GM19328 (cell line): ENCODE measurements at regions not wholly inside any gene's neighbourhood (a gene's known extent, or its start where the extent isn't known, plus 50 kb on each side); places are given as distances from the start of the nearest gene placed in this dataset.
"Not testable (repeated sequence)": the region's sequence is repeated elsewhere in the genome, so short reads cannot be mapped to it uniquely, and the experiment has no call there.

ENCODE experiments used
- ATAC-seq: cut with Tn5 transposase; IDR thresholded peaks from one replicate; pipeline ENCODE4 v1.9.1; 2021; ENCODE audit warnings: mild to moderate bottlenecking, moderate library complexity; ENCODE audit not compliant: unreplicated experiment

- ATAC-seq: no peak
Observed at GRCh38 chr7:65317372-65317771, 56.3 kb upstream of the ZNF92 start.

GRCh38 chr7:65310761-65311160 is 62.9 kb upstream of the ZNF92 start:
- no peak for ATAC-seq

DNA sequence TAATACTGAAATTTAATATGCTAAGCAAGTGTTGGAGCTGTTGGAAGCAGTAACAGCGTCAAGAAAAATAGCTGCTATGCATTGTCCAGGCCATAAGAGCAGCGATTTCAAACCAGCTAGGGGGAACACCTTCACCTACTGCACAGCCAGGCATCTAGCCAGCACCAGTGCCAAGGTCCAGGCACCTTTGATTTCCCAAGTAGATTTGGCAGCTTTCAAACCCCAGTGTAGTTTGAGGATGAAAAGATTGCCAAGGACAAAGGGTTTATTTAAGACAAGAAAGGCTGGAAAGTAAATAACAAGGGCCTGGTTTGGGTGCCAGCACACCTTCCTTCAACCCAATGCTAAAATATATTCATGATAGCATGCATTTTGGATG is 65.4 kb upstream of the ZNF92 start:
- ATAC-seq: no peak

GRCh38 chr7:65307651-65308299 is 65.9 kb upstream of the ZNF92 start:
- ATAC-seq: no peak

- ATAC-seq: no peak
Observed at GRCh38 chr7:65304175-65304574, 69.5 kb upstream of the ZNF92 start.

GRCh38 chr7:65302883-65303282 is 70.8 kb upstream of the ZNF92 start:
- ATAC-seq: no peak

- ATAC-seq: no peak
Observed at GRCh38 chr7:65301007-65301406, 72.6 kb upstream of the ZNF92 start.

GRCh38 chr7:65295409-65295808 is 78.2 kb upstream of the ZNF92 start:
- no peak for ATAC-seq

DNA sequence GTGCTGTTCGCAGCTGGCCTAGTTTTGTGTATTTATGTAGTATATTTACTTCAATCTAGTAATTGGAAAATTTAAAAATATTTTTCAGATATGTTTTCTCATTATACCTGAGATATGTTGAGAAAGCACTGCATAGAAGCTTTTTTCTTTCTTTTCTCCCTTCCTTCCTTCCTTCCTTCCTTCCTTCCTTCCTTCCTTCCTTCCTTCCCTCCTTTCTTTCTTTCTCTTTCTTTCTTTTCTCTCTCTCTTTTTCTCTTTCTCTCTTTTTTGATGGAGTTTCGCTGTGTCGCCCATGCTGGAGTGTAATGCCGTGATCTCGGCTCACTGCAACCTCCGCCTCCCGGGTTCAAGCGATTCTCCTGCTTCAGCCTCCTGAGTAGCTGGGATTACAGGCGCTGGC is 83.3 kb upstream of the ZNF92 start:
- not testable (repeated sequence) for ATAC-seq

DNA sequence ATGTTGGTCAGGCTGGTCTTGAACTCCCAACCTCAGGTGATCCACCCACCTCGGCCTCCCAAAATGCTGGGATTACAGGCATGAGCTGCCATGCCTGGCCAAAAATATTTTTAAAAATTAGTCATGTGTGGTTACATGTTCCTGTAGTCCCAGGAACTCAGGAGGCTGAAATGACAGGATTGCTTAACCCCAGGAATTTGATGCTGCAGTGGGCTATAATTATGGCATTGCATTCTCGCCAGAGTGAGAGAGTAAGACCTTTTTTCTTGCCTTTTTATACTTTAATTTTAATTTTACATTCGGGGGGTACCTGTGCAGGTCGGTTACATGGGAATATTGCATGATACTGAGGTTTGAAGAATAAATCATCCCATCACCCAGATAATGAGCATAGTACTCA is 86.6 kb upstream of the ZNF92 start:
- ATAC-seq: no peak

DNA sequence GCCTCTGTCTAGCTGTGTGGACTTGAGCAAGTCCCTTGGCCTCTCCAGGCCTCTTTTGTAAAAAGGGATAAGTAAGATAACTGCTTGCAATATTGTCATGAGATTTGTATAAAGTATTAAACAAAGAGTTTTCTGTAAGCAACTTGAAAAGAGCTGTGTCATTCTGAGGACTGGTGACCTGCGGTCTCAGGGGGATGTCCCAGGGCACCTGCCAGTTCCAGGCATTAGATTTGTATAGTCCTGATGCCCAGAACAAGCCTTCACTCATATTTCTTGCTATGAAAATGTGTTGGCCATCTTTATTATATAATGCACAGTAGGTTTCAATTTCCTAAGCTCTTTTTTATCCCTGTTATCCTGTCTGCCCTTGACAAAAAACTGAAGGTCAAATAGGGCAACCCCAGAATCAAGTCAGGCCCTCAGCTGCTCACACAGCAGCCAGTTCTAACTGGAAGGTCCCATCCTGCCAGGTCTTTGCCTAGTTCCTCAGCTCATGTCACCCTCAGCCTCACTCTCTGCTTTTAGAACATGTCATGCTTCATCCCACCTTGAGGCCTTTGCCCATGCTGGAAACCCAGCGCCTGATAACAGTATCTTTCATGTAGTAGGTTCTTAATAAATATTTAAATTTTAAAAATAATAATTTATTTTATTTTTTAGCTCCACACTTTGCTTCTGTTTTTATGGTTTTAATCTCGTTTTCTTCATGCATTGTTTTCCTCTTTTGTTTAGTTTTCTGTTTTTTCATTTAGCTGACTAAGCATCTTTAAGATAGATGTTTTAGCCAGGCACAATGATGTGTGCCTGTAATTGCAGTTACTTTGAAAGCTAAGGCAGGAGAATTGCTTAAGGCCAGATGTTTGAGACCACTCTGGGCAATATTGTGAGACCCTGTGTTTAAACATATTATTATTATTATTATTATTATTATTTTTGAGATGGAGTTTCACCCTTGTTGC is 87.5 kb upstream of the ZNF92 start:
- no peak for ATAC-seq

DNA sequence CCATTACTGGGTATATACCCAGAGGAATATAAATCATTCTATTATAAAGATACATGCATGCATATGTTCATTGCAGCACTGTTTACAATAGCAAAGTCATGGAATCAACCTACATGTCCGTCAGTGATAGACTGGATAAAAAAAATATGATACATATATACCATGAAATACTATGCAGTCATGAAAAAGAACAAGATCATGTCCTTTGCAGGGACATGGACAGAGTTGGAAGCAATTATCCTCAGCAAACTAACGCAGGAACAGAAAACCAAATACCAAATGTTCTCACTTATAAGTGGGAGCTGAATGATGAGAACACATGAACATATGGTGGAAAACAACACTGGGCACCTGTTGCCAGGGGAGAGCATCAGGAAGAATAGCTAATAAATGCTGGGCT is 88.4 kb upstream of the ZNF92 start:
- ATAC-seq: not testable (repeated sequence)

DNA sequence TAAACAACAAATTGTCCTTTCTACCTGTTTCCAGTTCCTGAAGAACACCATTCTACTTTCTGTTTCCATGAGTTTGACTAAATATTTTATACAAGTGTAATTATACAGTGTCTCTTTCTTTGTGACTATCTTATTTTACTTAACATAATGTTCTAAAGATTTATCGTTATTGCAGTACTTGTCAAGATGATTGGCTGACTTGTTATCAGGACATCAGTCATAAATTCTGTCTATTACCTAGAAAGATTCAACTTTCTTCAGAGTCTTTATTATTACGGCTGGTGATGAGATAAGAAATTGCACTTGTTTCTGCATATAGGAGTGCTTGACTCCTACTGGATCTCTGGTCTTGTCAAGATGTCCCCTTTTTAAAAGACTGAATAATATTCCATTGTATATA is 93.9 kb upstream of the ZNF92 start:
- ATAC-seq: no peak

GRCh38 chr7:65276822-65277221 is 96.8 kb upstream of the ZNF92 start:
- ATAC-seq: no peak

DNA sequence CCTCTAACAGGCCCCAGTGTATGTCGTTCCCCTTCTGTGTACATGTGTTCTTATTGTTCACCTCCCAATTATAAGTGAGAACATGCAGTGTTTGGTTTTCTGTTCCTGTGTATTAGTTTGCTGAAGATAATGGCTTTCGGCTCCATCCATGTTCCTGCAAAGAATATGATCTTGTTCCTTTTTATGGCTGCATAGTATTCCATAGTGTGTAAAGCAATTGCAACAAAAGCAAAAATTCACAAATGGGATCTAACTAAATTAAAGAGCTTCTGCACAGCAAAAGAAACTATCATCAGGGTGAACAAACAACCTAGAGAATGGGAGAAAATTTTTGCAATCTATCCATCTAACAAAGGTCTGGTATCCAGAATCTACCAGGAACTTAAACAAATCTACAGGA is 102.2 kb upstream of the ZNF92 start:
- not testable (repeated sequence) for ATAC-seq

DNA sequence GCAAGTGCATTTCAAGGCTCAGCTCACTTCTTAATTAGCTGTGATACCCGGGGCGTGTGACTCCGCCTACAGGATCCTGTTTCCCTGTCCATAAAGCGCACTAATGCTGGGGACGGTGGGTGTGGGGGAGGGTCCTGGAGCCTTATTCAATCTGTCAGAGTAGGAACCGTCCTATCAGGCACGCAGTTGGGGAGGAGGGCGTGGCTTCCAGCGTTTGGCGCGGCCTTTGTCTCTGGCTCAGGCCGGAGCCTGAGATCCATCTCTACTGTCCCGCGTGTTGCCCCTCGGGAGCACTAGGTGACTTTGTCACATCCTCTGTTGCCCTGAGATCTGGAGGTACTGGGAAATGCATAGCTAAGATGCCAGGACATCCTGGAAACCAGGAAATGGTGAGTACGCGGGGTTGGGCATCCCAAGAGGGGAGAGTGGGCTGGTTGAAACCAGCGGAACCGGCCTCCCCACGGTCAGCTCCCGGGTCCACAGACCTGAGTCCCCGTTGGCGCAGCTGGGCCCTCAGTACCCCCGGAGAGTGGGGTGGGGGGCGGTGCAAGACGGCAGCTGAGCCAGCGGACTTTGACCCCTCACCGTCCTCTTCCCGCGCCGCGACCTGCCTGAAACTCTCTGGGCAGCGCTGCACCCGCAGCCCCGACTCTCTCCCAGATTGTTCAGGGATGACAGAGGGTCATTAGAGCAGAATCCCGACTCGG is 104.4 kb upstream of the ZNF92 start:
- peak; percentile 74 for ATAC-seq

DNA sequence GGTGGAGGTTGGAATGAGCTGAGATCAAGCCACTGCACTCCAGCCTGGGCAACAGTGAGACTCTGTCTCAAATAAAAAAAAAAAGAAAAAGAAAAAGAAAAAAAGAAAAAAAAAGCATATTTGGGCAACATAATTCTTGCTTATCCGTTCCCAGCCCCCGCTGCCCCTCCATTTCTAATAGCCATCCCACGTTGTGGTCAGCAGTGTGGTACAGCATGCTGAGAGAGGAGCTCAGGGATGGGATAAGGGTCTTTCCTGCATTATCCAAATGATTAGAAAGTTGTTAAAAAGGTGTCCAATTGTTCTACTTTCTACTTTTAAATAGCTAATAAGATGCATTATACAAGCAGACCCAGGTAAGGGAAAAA is 104.9 kb upstream of the ZNF92 start:
- ATAC-seq: no peak

GRCh38 chr7:65265933-65266519 is 107.6 kb upstream of the ZNF92 start:
- ATAC-seq: no peak

- no peak for ATAC-seq
Observed at GRCh38 chr7:65264258-65264657, 109.4 kb upstream of the ZNF92 start.

- not testable (repeated sequence) for ATAC-seq
Observed at GRCh38 chr7:65260673-65261072, 113.0 kb upstream of the ZNF92 start.

DNA sequence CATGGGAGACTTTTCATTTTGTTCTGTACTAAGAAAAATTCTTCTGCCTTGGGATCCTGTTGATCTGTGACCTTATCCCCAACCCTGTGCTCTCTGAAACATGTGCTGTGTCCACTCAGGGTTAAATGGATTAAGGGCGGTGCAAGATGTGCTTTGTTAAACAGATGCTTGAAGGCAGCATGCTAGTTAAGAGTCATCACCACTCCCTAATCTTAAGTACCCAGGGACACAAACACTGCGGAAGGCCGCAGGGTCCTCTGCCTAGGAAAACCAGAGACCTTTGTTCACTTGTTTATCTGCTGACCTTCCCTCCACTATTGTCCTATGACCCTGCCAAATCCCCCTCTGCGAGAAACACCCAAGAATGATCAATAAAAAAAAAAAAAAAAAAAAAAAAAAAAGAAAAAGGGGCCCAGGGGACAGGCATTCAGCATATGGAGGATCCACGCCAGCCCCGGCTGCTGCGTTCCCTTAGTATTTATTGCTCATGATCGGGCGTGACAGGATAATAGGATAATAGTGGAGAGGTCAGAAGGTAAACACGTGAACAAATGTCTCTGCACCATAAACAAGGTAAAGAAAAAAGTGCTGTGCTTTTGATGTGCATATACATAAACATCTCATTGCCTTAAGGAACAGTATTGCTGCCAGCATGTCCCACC is 113.7 kb upstream of the ZNF92 start:
- not testable (repeated sequence) for ATAC-seq
